ENCODE measurements at regions not wholly inside any gene's neighbourhood (a gene's known extent, or its start where the extent isn't known, plus 50 kb on each side); places are given as distances from the start of the nearest gene placed in this dataset.

GRCh38 chr2:204051984-204052556, 115.5 kb downstream of the ICOS start:
- no peak for TF ChIP-seq REST (tag by site-specific recombination; IDR thresholded peaks at IDR 0.05)
- TF ChIP-seq ZNF266 (tag by site-specific recombination; IDR thresholded peaks at IDR 0.05; ENCODE audit: low read depth): no peak
- TF ChIP-seq CTCF (tag by site-specific recombination; IDR thresholded peaks at IDR 0.05): no peak
- no peak for TF ChIP-seq PRDM4 (tag by site-specific recombination; IDR thresholded peaks at IDR 0.05)
- TF ChIP-seq, protein P1, sequence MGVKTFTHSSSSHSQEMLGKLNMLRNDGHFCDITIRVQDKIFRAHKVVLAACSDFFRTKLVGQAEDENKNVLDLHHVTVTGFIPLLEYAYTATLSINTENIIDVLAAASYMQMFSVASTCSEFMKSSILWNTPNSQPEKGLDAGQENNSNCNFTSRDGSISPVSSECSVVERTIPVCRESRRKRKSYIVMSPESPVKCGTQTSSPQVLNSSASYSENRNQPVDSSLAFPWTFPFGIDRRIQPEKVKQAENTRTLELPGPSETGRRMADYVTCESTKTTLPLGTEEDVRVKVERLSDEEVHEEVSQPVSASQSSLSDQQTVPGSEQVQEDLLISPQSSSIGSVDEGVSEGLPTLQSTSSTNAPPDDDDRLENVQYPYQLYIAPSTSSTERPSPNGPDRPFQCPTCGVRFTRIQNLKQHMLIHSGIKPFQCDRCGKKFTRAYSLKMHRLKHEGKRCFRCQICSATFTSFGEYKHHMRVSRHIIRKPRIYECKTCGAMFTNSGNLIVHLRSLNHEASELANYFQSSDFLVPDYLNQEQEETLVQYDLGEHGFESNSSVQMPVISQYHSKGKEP (tag by site-specific recombination; IDR thresholded peaks at IDR 0.05): no peak
- TF ChIP-seq ZNF521 (tag by site-specific recombination; IDR thresholded peaks at IDR 0.05): no peak
- TF ChIP-seq KLF9 (tag by site-specific recombination; IDR thresholded peaks at IDR 0.05; ENCODE audit: low read depth): no peak
- no peak for TF ChIP-seq YY1 (tag by site-specific recombination; IDR thresholded peaks at IDR 0.05)

Data from HEK293 (cell line).